ENCODE measurements at regions not wholly inside any gene's neighbourhood (a gene's known extent, or its start where the extent isn't known, plus 50 kb on each side); places are given as distances from the start of the nearest gene placed in this dataset.

GRCh38 chr3:90062016-90062415 is 954.6 kb downstream of the EPHA3 start:
- no peaks in the 10 kb centered on the region for H3K79me1 ChIP-seq (ENCODE audit: low read depth, low read length)
- H3K56ac ChIP-seq (replicated peaks; ENCODE audit: insufficient read length, low read depth, low read length) = no peak overlapping the region
- H2BK120ac ChIP-seq (replicated peaks; ENCODE audit: low read depth, low read length) = no peak overlapping the region
- no peak for DNase-seq (ENCODE audit: low read depth in 1 of 2, low spot score in 2 of 2)
- H3K23ac ChIP-seq (ENCODE audit: insufficient read length) = no peak overlapping the region
- H4K20me1 ChIP-seq (replicated peaks in 1 of 2; ENCODE audit: control insufficient read depth in 1 of 2, insufficient read depth in 2 of 2, low read length in 2 of 2) = no peaks in the 10 kb centered on the region
- H2AK5ac ChIP-seq (ENCODE audit: low read depth, low read length) = no peak overlapping the region
- ChIA-PET CTCF (ENCODE audit: partially characterized antibody) (interaction anchor here (1.3 kb wide), 1 partner anchor 8 kb away, joined by 4 read pairs; no protein-coding TSS in a partner anchor), POLR2A (ENCODE audit: partially characterized antibody) (no interaction called here)
- H4K5ac ChIP-seq (ENCODE audit: insufficient read length, low read depth, low read length) = no peak overlapping the region
- H2BK15ac ChIP-seq (ENCODE audit: low read length) = no peak overlapping the region
- no peaks in the 10 kb centered on the region for H3K79me2 ChIP-seq (ENCODE audit: control insufficient read depth in 1 of 2, insufficient read depth in 2 of 2, low read length in 2 of 2)
- no peak overlapping the region for H4K8ac ChIP-seq (ENCODE audit: extremely low read depth, insufficient read depth, low read length)
- no peaks in the 10 kb centered on the region for H3K4me1 ChIP-seq (replicated peaks in 1 of 4; ENCODE audit: control insufficient read depth in 3 of 4, insufficient read depth in 4 of 4, low read length in 3 of 4)
- H3K18ac ChIP-seq (ENCODE audit: extremely low read depth, low read length) = no peak overlapping the region
- H3K23me2 ChIP-seq (ENCODE audit: low read depth, low read length) = no peaks in the 10 kb centered on the region
- H3K9me3 ChIP-seq (ENCODE audit: insufficient read depth in 2 of 2, low read depth in 1 of 2, low read length in 1 of 2) = 0 out of 4 replicates have a peak, but pooled peaks cover 0 to 6% of the 10 kb centered on the region in 2 experiments
- no peak for FAIRE-seq
- H2BK5ac ChIP-seq (ENCODE audit: low read depth, low read length) = no peak overlapping the region
- H2BK12ac ChIP-seq (ENCODE audit: low read depth, low read length) = no peak overlapping the region
- no peak overlapping the region for H3K9ac ChIP-seq (replicated peaks in 1 of 4; ENCODE audit: extremely low read depth in 1 of 4, low read depth in 3 of 4, low read length in 3 of 4)
- H2AFZ ChIP-seq (ENCODE audit: low read length) = no peak overlapping the region
- H3K14ac ChIP-seq (ENCODE audit: insufficient read length) = no peak overlapping the region
- TF ChIP-seq GTF2F1 (IDR thresholded peaks at IDR 0.05; ENCODE audit: borderline replicate concordance, low read depth, low read length) (no peak), E2F6 (IDR thresholded peaks at IDR 0.05) (no peak), SAP30 (IDR thresholded peaks at IDR 0.05; ENCODE audit: insufficient read depth, insufficient replicate concordance, low read length) (no peak), POLR2A (IDR thresholded peaks at IDR 0.05; ENCODE audit: control extremely low read depth in 1 of 2, low read depth in 2 of 2, low read length in 2 of 2) (no peak), HDAC2 (IDR thresholded peaks at IDR 0.05; ENCODE audit: borderline replicate concordance in 1 of 2, low read depth in 2 of 2, low read length in 2 of 2) (no peak), NRF1 (IDR thresholded peaks at IDR 0.05; ENCODE audit: low read depth, low read length) (no peak), POU5F1 (IDR thresholded peaks at IDR 0.05; ENCODE audit: low read depth, low read length) (no peak), CBX5 (IDR thresholded peaks at IDR 0.05; ENCODE audit: low read depth, low read length) (no peak), HDAC6 (IDR thresholded peaks at IDR 0.05; ENCODE audit: low read depth, low read length) (no peak), EGR1 (IDR thresholded peaks at IDR 0.05; ENCODE audit: borderline replicate concordance, low read depth, low read length) (no peak), CREB1 (IDR thresholded peaks at IDR 0.05) (no peak), SIRT6 (IDR thresholded peaks at IDR 0.05; ENCODE audit: low read length) (no peak)
- H3K27ac ChIP-seq (ENCODE audit: low read depth, low read length) = no peak overlapping the region
- no peak overlapping the region for H3K4me3 ChIP-seq (ENCODE audit: extremely low read depth in 1 of 4, insufficient read depth in 2 of 4, low read depth in 3 of 4, low read length in 4 of 4)
- H4K91ac ChIP-seq (replicated peaks; ENCODE audit: insufficient read length, low read length) = no peak overlapping the region
- H2BK20ac ChIP-seq (ENCODE audit: low read length) = no peak overlapping the region
- H3K4ac ChIP-seq (replicated peaks; ENCODE audit: insufficient read length, low read depth, low read length) = no peak overlapping the region
- H3K27me3 ChIP-seq (replicated peaks in 1 of 4; ENCODE audit: control insufficient read depth in 3 of 4, extremely low read depth in 1 of 4, insufficient read depth in 3 of 4, low read length in 3 of 4) = no peaks in the 10 kb centered on the region
- no peaks in the 10 kb centered on the region for H3K36me3 ChIP-seq (ENCODE audit: control insufficient read depth in 2 of 4, insufficient read depth in 4 of 4, low read length in 3 of 4)
- H3K4me2 ChIP-seq (ENCODE audit: insufficient read depth in 1 of 2, low read depth in 2 of 2, low read length in 2 of 2) = no peak overlapping the region

Data from H1 (cell line).